ENCODE measurements at regions not wholly inside any gene's neighbourhood (a gene's known extent, or its start where the extent isn't known, plus 50 kb on each side); places are given as distances from the start of the nearest gene placed in this dataset.
"Not testable (repeated sequence)": the region's sequence is repeated elsewhere in the genome, so short reads cannot be mapped to it uniquely, and the experiment has no call there.

DNA sequence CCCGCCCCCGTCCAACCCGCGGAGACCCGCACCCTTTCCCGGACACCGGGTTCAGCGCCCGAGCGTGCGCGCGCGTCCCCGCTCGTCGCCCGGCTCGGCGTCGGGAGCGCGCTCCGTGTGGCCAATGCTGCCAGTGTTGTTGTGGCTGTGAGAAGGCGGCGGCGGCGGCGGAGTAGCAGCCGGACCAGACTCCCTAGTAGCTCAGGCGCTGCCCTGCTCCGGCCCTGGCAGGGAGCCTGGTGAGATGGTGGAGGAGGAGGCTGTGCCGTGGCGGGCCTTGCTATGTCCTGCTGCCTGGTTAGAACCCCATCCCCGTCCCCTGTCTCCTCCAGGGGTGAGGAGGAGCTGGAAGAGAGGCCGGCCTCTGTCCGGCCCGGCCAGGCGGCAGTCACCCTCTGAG is 553.2 kb downstream of the TUBA3C start:
- Histone ChIP-seq H3K4me3 (ENCODE audit: low read depth in 1 of 5, low read length in 5 of 5) (no peak overlapping the region), H3K9ac (ENCODE audit: low read length in 5 of 5) (no peak overlapping the region), H3K9me3 (ENCODE audit: control insufficient read depth in 5 of 5, low read length in 5 of 5) (no peaks in the 10 kb centered on the region), H3K27ac (ENCODE audit: low read depth, low read length) (no peak overlapping the region), H3K36me3 (ENCODE audit: control insufficient read depth in 5 of 5, insufficient read depth in 5 of 5, low read length in 5 of 5) (no peaks in the 10 kb centered on the region), H3K27me3 (ENCODE audit: control insufficient read depth in 5 of 5, insufficient read depth in 4 of 5, low read length in 5 of 5) (no peaks in the 10 kb centered on the region), H3K4me1 (ENCODE audit: control insufficient read depth in 5 of 5, insufficient read depth in 5 of 5, low read length in 5 of 5) (no peaks in the 10 kb centered on the region)

DNA sequence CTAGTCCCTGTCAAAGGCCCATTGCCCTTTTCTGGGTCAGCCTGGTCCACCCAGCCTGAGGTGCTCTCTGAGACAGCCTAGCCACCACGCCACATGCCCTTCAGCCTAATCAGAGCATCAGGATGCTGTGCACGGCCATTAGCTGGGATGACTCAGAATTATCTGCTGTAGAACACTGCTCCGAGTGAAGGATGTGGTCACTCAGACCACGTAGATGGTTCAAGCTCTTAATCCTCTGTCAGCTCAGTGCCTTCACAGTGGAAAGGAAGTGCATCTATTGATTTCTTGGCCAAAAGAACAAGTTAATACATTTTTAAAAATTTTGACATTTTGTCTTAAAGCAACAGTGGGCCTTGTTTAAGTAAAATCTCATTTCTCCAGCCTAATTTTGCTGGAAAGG is 557.6 kb downstream of the TUBA3C start:
- H3K4me1 ChIP-seq (ENCODE audit: control insufficient read depth in 5 of 5, insufficient read depth in 5 of 5, low read length in 5 of 5); H3K9me3 ChIP-seq (ENCODE audit: control insufficient read depth in 5 of 5, low read length in 5 of 5); H3K9ac ChIP-seq (ENCODE audit: low read length in 5 of 5); H3K4me3 ChIP-seq (ENCODE audit: low read depth in 1 of 5, low read length in 5 of 5); H3K27me3 ChIP-seq (ENCODE audit: control insufficient read depth in 5 of 5, insufficient read depth in 4 of 5, low read length in 5 of 5); H3K27ac ChIP-seq (ENCODE audit: low read depth, low read length); H3K36me3 ChIP-seq (ENCODE audit: control insufficient read depth in 5 of 5, insufficient read depth in 5 of 5, low read length in 5 of 5): not testable (repeated sequence)

DNA sequence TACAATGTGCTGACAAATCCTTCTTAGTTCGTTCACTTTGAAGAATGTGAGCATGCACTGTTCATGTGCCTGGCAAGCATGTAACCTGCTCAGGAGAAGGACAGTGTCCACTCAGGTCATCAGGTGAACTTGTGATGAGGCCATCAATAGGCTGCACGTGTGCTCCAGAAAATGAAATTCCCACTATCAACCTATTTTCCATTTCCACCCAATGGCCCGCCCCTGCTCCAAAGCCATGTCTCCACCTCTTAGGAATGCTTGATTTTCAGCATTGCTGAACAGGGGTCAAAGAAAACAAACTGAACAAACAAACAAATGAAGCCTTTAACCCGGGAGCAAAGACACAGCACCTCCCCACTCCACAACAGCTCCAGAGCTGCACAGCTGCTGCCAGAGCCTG is 563.2 kb downstream of the TUBA3C start:
- not testable (repeated sequence) for H3K27ac ChIP-seq (ENCODE audit: low read depth, low read length); H3K36me3 ChIP-seq (ENCODE audit: control insufficient read depth in 5 of 5, insufficient read depth in 5 of 5, low read length in 5 of 5); H3K9ac ChIP-seq (ENCODE audit: low read length in 5 of 5); H3K9me3 ChIP-seq (ENCODE audit: control insufficient read depth in 5 of 5, low read length in 5 of 5); H3K27me3 ChIP-seq (ENCODE audit: control insufficient read depth in 5 of 5, insufficient read depth in 4 of 5, low read length in 5 of 5); H3K4me3 ChIP-seq (ENCODE audit: low read depth in 1 of 5, low read length in 5 of 5); H3K4me1 ChIP-seq (ENCODE audit: control insufficient read depth in 5 of 5, insufficient read depth in 5 of 5, low read length in 5 of 5)

DNA sequence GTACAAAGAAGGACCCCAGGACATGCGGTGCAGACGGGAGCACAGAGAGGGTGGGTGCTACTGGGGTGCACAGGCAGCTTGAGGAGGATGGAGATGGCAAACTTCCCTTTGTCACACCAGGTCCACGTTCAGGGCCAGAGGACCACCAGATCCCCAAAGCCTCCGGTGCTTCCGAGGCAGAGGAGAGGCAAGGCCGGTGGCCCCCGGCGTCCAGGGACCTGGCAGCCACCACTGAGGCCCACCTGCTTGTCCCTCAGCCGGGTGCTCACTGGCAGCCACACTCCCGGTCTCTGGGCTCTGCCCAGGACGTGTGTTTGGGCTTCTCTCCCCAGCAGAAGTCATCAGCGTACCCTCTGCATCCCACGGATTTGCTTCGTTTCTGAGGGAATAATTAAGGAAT is 571.1 kb downstream of the TUBA3C start:
- not testable (repeated sequence) for H3K27ac ChIP-seq (ENCODE audit: low read depth, low read length); H3K27me3 ChIP-seq (ENCODE audit: control insufficient read depth in 5 of 5, insufficient read depth in 4 of 5, low read length in 5 of 5); H3K9me3 ChIP-seq (ENCODE audit: control insufficient read depth in 5 of 5, low read length in 5 of 5); H3K9ac ChIP-seq (ENCODE audit: low read length in 5 of 5); H3K36me3 ChIP-seq (ENCODE audit: control insufficient read depth in 5 of 5, insufficient read depth in 5 of 5, low read length in 5 of 5); H3K4me1 ChIP-seq (ENCODE audit: control insufficient read depth in 5 of 5, insufficient read depth in 5 of 5, low read length in 5 of 5); H3K4me3 ChIP-seq (ENCODE audit: low read depth in 1 of 5, low read length in 5 of 5)

DNA sequence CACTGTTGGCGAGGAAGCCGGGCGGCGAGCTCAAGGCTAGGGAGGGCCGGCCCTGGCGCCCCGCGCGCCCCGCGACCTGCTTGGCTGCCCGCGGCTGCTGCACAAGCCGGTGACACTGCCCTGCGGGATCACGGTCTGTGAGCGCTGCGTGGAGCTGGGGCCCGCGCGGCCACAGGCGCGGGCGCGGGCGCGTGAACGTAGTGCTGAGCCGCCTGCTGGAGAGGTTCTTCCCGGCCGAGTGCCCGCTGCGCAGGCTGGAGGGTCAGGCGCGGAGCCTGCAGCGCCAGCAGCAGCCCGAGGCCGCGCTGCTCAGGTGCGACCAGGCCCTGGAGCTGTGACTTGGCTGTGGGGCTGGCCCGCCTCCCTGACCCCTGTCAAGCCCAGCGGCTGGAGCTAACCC is 572.3 kb downstream of the TUBA3C start:
- H3K27me3 ChIP-seq (ENCODE audit: control insufficient read depth in 5 of 5, insufficient read depth in 4 of 5, low read length in 5 of 5); H3K9ac ChIP-seq (ENCODE audit: low read length in 5 of 5); H3K4me3 ChIP-seq (ENCODE audit: low read depth in 1 of 5, low read length in 5 of 5); H3K9me3 ChIP-seq (ENCODE audit: control insufficient read depth in 5 of 5, low read length in 5 of 5); H3K4me1 ChIP-seq (ENCODE audit: control insufficient read depth in 5 of 5, insufficient read depth in 5 of 5, low read length in 5 of 5); H3K36me3 ChIP-seq (ENCODE audit: control insufficient read depth in 5 of 5, insufficient read depth in 5 of 5, low read length in 5 of 5); H3K27ac ChIP-seq (ENCODE audit: low read depth, low read length): not testable (repeated sequence)

DNA sequence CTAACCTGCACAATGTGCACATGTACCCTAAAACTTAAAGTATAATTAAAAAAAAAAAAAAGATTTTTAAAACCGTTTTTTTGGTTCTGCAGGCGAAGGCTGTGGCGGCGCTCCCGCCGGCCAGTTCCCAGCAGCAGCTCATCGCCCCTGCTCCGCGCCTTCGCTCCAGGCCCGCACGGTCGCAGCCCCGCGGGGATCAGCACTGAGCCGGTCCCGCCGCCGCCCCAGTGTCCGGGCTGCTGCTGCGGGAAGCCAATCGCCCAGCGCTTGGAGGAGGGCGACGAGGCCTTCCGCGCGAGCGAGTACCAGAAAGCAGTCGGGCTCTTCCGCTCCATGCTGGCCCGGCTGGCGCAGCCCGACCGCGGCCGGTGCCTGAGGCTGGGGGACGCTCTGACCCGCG is 572.8 kb downstream of the TUBA3C start:
- H3K36me3 ChIP-seq (ENCODE audit: control insufficient read depth in 5 of 5, insufficient read depth in 5 of 5, low read length in 5 of 5); H3K27me3 ChIP-seq (ENCODE audit: control insufficient read depth in 5 of 5, insufficient read depth in 4 of 5, low read length in 5 of 5); H3K9ac ChIP-seq (ENCODE audit: low read length in 5 of 5); H3K27ac ChIP-seq (ENCODE audit: low read depth, low read length); H3K4me3 ChIP-seq (ENCODE audit: low read depth in 1 of 5, low read length in 5 of 5); H3K4me1 ChIP-seq (ENCODE audit: control insufficient read depth in 5 of 5, insufficient read depth in 5 of 5, low read length in 5 of 5); H3K9me3 ChIP-seq (ENCODE audit: control insufficient read depth in 5 of 5, low read length in 5 of 5): not testable (repeated sequence)

DNA sequence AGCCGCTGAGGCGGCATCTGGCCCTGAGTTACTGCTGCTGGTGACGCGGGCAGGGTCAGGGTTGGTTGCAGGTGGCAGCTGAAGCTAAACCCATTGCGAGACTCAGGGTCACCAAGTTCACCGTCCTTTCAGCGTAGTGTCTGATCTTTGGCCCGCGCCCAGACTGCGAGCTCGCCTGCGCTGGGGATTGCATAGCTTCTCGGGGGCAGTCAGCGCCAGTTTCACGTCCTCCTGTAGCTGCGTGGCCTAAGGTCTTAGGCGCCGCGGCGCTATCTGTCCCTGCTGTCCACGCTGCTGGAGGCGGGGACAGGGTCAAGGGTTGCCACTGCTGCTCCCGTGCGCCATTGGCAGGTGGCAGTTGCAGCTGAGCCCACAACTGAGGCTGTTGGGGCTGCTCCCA is 581.3 kb downstream of the TUBA3C start:
- H3K27me3 ChIP-seq (ENCODE audit: control insufficient read depth in 5 of 5, insufficient read depth in 4 of 5, low read length in 5 of 5); H3K36me3 ChIP-seq (ENCODE audit: control insufficient read depth in 5 of 5, insufficient read depth in 5 of 5, low read length in 5 of 5); H3K4me3 ChIP-seq (ENCODE audit: low read depth in 1 of 5, low read length in 5 of 5); H3K27ac ChIP-seq (ENCODE audit: low read depth, low read length); H3K9ac ChIP-seq (ENCODE audit: low read length in 5 of 5); H3K9me3 ChIP-seq (ENCODE audit: control insufficient read depth in 5 of 5, low read length in 5 of 5); H3K4me1 ChIP-seq (ENCODE audit: control insufficient read depth in 5 of 5, insufficient read depth in 5 of 5, low read length in 5 of 5): not testable (repeated sequence)

DNA sequence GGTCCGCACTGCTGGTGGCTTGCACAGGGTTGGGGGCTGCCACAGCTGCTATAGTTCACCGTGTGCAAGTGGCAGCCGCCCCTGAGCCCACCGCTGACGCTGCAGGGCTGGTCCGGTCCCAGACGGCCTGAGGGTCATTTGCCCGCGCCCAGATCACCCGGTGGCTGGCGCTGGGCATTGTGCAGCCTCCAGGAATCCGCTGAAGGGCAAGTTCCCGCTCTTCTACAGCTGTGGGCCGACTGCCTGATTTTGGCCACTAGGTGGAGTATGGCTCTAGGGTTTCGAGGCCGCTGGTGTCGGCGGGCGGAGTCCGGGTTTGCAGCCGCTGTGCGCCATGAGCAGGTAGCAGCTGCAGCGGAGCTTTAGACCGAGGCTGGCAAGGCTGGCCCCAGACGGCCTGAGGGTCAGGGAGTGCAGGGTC is 581.8 kb downstream of the TUBA3C start:
- H3K4me3 ChIP-seq (ENCODE audit: low read depth in 1 of 5, low read length in 5 of 5); H3K9ac ChIP-seq (ENCODE audit: low read length in 5 of 5); H3K36me3 ChIP-seq (ENCODE audit: control insufficient read depth in 5 of 5, insufficient read depth in 5 of 5, low read length in 5 of 5); H3K9me3 ChIP-seq (ENCODE audit: control insufficient read depth in 5 of 5, low read length in 5 of 5); H3K27ac ChIP-seq (ENCODE audit: low read depth, low read length); H3K4me1 ChIP-seq (ENCODE audit: control insufficient read depth in 5 of 5, insufficient read depth in 5 of 5, low read length in 5 of 5); H3K27me3 ChIP-seq (ENCODE audit: control insufficient read depth in 5 of 5, insufficient read depth in 4 of 5, low read length in 5 of 5): not testable (repeated sequence)

DNA sequence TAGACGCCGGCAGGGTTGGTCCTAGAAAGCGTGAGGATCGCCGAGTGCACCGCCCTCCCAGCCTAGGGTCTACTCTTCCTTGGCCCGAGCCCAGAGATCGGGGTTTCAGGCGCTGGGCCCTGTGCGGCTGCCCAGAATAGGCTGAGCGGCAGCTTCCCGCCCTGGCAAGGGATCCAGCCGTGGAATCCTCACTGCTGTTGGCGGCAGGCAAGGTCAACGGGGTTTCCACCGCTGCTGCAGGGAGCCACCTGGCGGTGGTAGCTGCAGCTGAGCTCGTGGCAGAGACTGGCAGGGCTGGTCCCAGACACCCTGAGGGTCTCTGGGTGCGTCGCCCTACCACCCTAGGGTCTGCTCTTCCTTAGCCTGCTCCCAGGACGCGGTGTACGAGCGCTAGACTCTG is 583.1 kb downstream of the TUBA3C start:
- H3K4me1 ChIP-seq (ENCODE audit: control insufficient read depth in 5 of 5, insufficient read depth in 5 of 5, low read length in 5 of 5), result not testable (repeated sequence)

DNA sequence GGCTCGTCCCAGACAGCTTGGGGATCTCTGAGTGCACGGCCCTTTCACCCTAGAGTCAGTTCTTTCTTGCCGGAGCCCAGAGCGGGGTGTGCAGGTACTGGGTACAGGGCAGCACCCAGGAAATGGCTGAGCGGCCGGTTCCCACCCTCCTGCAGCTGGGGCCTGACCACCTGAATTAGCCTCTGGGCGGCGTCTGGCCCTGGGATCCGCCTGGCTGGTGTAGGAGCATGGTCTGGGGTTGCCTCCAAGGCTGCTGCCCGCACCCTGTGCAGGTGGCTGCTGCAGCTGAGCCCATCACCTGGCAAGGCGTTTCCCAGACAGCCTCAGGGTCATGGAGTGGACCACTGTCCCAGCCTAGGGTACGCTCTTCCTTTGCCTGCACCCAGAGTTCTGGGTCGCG is 583.7 kb downstream of the TUBA3C start:
- not testable (repeated sequence) for H3K9me3 ChIP-seq (ENCODE audit: control insufficient read depth in 5 of 5, low read length in 5 of 5); H3K27ac ChIP-seq (ENCODE audit: low read depth, low read length); H3K36me3 ChIP-seq (ENCODE audit: control insufficient read depth in 5 of 5, insufficient read depth in 5 of 5, low read length in 5 of 5); H3K4me1 ChIP-seq (ENCODE audit: control insufficient read depth in 5 of 5, insufficient read depth in 5 of 5, low read length in 5 of 5); H3K4me3 ChIP-seq (ENCODE audit: low read depth in 1 of 5, low read length in 5 of 5); H3K9ac ChIP-seq (ENCODE audit: low read length in 5 of 5); H3K27me3 ChIP-seq (ENCODE audit: control insufficient read depth in 5 of 5, insufficient read depth in 4 of 5, low read length in 5 of 5)

More for the DNA sequence above, 583.1 kb downstream of the TUBA3C start:
- H3K4me3 ChIP-seq (ENCODE audit: low read depth in 1 of 5, low read length in 5 of 5); H3K9me3 ChIP-seq (ENCODE audit: control insufficient read depth in 5 of 5, low read length in 5 of 5); H3K27me3 ChIP-seq (ENCODE audit: control insufficient read depth in 5 of 5, insufficient read depth in 4 of 5, low read length in 5 of 5); H3K9ac ChIP-seq (ENCODE audit: low read length in 5 of 5); H3K27ac ChIP-seq (ENCODE audit: low read depth, low read length); H3K36me3 ChIP-seq (ENCODE audit: control insufficient read depth in 5 of 5, insufficient read depth in 5 of 5, low read length in 5 of 5): not testable (repeated sequence)

DNA sequence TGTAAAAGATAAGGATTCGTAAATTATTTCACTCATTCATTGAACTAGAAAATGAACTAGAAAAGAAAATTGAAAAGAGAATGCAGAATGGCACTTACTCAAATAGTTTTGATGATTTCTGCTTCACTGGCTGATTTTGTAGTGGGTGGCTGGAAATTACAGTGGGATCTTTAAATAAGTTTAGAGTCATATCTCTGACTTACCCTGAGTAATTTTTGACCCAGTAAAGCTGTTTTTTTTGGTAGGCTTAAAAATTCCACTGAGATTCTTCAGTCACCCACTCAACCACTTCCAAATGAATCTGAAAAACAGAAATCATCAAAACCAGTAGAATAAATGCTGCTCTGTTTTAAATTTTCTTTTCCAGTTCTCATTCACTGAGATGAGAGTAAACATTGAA is 604.5 kb downstream of the TUBA3C start:
- H3K9me3 ChIP-seq (ENCODE audit: control insufficient read depth in 5 of 5, low read length in 5 of 5), result not testable (repeated sequence)

More for the DNA sequence above, 604.5 kb downstream of the TUBA3C start:
- H3K9ac ChIP-seq (ENCODE audit: low read length in 5 of 5); H3K27me3 ChIP-seq (ENCODE audit: control insufficient read depth in 5 of 5, insufficient read depth in 4 of 5, low read length in 5 of 5); H3K27ac ChIP-seq (ENCODE audit: low read depth, low read length); H3K4me3 ChIP-seq (ENCODE audit: low read depth in 1 of 5, low read length in 5 of 5); H3K36me3 ChIP-seq (ENCODE audit: control insufficient read depth in 5 of 5, insufficient read depth in 5 of 5, low read length in 5 of 5); H3K4me1 ChIP-seq (ENCODE audit: control insufficient read depth in 5 of 5, insufficient read depth in 5 of 5, low read length in 5 of 5): not testable (repeated sequence)

Measured in subcutaneous abdominal adipose tissue (tissue), 5 donors.